PC-3 (cell line): ENCODE measurements at regions not wholly inside any gene's neighbourhood (a gene's known extent, or its start where the extent isn't known, plus 50 kb on each side); places are given as distances from the start of the nearest gene placed in this dataset.

Experiments used
- CTCF ChIP-seq: fragments of 300-600 bp; sonication (generic); conservative IDR thresholded peaks from 2 replicates; pipeline ENCODE4 v1.5.1; 2017; ENCODE audit warnings: antibody characterized with exemption, low read depth, mild to moderate bottlenecking, low read length
- EZH2 ChIP-seq: fragments of 300-600 bp; sonication (generic); IDR thresholded peaks from one replicate; pipeline ENCODE4 v1.6.1; 2017; ENCODE audit warnings: antibody characterized with exemption, mild to moderate bottlenecking, low read length; ENCODE audit not compliant: unreplicated experiment

- TF ChIP-seq CTCF: no peak
- no peak for TF ChIP-seq EZH2
Observed at GRCh38 chr2:13066676-13067075, 349.9 kb downstream of the TRIB2 start.
